ENCODE measurements at regions not wholly inside any gene's neighbourhood (a gene's known extent, or its start where the extent isn't known, plus 50 kb on each side); places are given as distances from the start of the nearest gene placed in this dataset.
A peak's percentile ranks its signal among the peaks of the same experiment; 100 is the strongest.

DNA sequence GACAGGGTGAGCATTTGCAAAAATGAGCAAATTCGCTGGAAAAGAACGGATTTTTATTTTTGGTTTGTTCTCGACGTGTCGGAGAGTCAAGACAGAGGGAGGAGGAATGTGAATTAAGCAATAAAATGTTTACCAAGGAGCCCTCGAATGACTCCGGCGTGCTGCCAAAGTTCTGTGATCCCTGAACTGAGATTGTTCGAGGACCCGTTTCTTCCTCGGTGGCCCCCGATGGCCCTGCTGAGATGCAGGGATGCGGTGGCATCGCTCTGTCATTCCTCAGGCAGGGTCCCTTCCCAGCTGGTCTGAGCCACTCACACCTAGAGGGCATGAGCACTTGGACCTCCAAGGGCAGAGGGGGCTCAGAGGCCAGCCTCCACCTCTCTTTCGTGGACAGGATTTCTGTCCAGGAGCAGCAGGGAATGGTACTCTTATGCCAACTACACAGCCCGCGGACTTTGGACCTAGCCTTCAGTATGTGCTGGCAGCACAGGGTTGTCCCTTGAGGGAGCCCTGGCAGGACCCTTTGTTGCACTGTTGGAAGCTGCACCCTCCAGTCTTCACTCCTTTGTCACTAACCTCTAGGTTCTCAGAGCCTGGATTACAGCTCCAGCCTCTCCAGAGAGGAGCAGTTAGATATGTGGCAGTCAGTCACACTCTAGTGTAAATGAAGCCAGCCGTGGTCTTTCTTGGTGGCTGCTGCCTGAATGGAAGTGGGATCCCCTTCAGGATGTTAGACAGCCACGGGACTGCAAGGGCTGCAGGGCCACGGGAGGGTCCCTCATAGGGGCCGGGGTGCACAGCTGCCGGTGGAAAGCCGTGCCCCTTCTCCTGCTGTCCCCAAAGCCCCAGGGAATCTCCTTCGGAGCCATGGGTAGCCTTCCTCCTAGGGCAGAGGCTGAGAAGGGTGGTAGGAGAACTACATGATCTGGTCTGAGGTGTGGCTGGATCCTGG lies 109.4 kb upstream of the ANO1 start:
- ATAC-seq (peak; percentile 10), DNase-seq (ENCODE audit: low spot score) (no peak), FAIRE-seq (no peak)
- TF ChIP-seq ZNF333 (CRISPR knock-in tag; IDR thresholded peaks at IDR 0.05; ENCODE audit: borderline replicate concordance) (no peak), HNF4G (IDR thresholded peaks at IDR 0.05; ENCODE audit: borderline replicate concordance, low read depth, low read length) (0 out of 2 replicates have a peak, but pooled peaks have one; percentile 19), HNF4G (CRISPR knock-in tag; IDR thresholded peaks at IDR 0.05; ENCODE audit: borderline replicate concordance, low read depth) (no peak), HNRNPL (IDR thresholded peaks at IDR 0.05; ENCODE audit: low read depth, low read length) (0 out of 2 replicates have a peak, but pooled peaks have one; percentile 25)
- in situ Hi-C loops (cut with HindIII; ENCODE audit: extremely low pct_ligation_motif_present, low pct_unique_long_range_greater_than_20kb), result no loop called here
- 47% methylated on average over 18 of the region's 24 CpGs for WGBS (ENCODE audit: low lambda C conversion rate)
- H3K9me3 ChIP-seq (ENCODE audit: low read length), result no peaks in the 10 kb centered on the region
- no peaks in the 10 kb centered on the region for H3K36me3 ChIP-seq (replicated peaks in 1 of 2; ENCODE audit: control insufficient read depth in 1 of 2, insufficient read depth in 2 of 2, low read length in 2 of 2)
- no TSS peak for BruUV-seq (replicated peaks)
- peaks cover 14 to 67% of the 10 kb centered on the region in 2 experiments; a peak in 4 of 5 replicates for H3K27me3 ChIP-seq (ENCODE audit: control insufficient read depth in 1 of 2, insufficient read depth in 2 of 2, low read length in 2 of 2)
- POLR2A ChIA-PET, result no interaction called here
- H2AFZ ChIP-seq (ENCODE audit: low read length), result no peak overlapping the region
- CTCF ChIA-PET (ENCODE audit: low intra/inter-chr PET ratio, low total read pairs), result no interaction called here
- peaks cover 35% of the 10 kb centered on the region for H3K4me1 ChIP-seq (ENCODE audit: insufficient read depth, low read length)
- H3K4me2 ChIP-seq (ENCODE audit: low read depth, low read length), result no peak overlapping the region
- H3K27ac ChIP-seq (ENCODE audit: extremely low read length, insufficient read depth, low read length), result no peak overlapping the region
- intact Hi-C loops (cut with micrococcal nuclease; ENCODE audit: unreplicated experiment), result no loop called here
- peaks cover 7% of the 10 kb centered on the region; the same call in 1 of the 2 replicates for H4K20me1 ChIP-seq (ENCODE audit: insufficient read depth, low read length)
- no peak overlapping the region for H3K4me3 ChIP-seq (replicated peaks in 1 of 3; ENCODE audit: insufficient read depth in 1 of 3, low read depth in 2 of 3, low read length in 3 of 3)
- H3K9ac ChIP-seq (ENCODE audit: insufficient read depth, low read depth, low read length), result no peak overlapping the region
- H3K79me2 ChIP-seq (ENCODE audit: insufficient read depth, low read length), result no peaks in the 10 kb centered on the region

DNA sequence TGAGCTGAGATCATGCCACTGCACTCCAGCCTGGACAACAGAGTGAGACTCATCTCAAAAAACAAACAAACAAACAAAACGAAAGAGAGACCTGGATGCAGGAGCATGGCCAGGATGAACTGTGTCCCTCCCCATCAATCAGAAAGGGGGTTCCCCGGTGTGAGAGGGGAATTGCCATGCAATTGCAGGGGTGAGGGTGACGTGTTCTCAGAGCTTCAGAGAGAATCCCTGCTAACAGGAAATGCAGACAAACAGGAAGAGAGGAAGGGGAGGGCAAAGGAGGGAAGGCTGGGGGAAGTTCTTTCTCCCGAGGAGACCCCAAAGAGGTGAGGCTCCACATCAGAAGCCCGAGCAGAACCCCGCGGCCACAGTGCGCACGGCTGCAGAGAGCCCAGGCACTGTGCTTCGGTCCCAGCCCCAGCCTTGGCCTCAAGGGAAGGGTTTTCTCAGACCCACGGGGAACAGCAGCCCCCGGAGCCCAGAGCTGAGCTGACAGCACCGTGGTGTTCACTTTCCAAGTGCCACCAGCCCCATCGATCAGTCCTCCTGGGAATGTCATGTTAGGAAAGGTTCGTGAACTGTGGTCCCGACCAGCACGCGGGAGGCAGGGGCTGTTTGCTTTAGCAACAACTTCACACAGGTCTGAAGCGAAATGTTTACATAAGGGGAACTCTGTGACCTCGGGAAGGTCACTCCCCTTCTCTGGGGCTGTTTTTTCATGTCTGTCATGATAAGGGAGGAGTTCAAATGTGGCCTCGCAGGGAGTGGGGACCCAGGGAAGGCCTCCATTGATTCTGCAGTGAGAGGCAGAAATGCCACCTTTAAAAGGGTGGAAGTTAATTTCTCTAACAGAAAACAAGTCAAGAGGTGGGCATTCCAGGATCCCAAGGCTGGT lies 108.0 kb upstream of the ANO1 start:
- Histone ChIP-seq H3K27ac (ENCODE audit: extremely low read length, insufficient read depth, low read length) (peak overlapping the region; percentile 59), H3K27me3 (ENCODE audit: control insufficient read depth in 1 of 2, insufficient read depth in 2 of 2, low read length in 2 of 2) (peaks cover 18 to 72% of the 10 kb centered on the region in 2 experiments; a peak in 4 of 5 replicates), H3K9me3 (ENCODE audit: low read length) (no peaks in the 10 kb centered on the region), H3K79me2 (ENCODE audit: insufficient read depth, low read length) (no peaks in the 10 kb centered on the region), H4K20me1 (ENCODE audit: insufficient read depth, low read length) (peaks cover 7% of the 10 kb centered on the region; the same call in 1 of the 2 replicates), H3K4me3 (replicated peaks in 1 of 3; ENCODE audit: insufficient read depth in 1 of 3, low read depth in 2 of 3, low read length in 3 of 3) (peak overlapping the region in 1 of 3 experiments; percentile 46; a peak in 2 of 6 replicates), H3K9ac (ENCODE audit: insufficient read depth, low read depth, low read length) (no peak overlapping the region), H3K4me2 (ENCODE audit: low read depth, low read length) (peak overlapping the region; percentile 69), H3K4me1 (ENCODE audit: insufficient read depth, low read length) (peaks cover 35% of the 10 kb centered on the region), H3K36me3 (replicated peaks in 1 of 2; ENCODE audit: control insufficient read depth in 1 of 2, insufficient read depth in 2 of 2, low read length in 2 of 2) (no peaks in the 10 kb centered on the region), H2AFZ (ENCODE audit: low read length) (no peak overlapping the region)
- DNase-seq (ENCODE audit: low spot score) (peak; percentile 97), FAIRE-seq (peak; percentile 97), ATAC-seq (peak; percentile 87)
- ChIA-PET POLR2A (no interaction called here), CTCF (ENCODE audit: low intra/inter-chr PET ratio, low total read pairs) (no interaction called here)
- intact Hi-C loops (cut with micrococcal nuclease; ENCODE audit: unreplicated experiment) (loop anchor here (1.0 kb wide), 1 partner anchor 27 kb away; no protein-coding TSS in a partner anchor), in situ Hi-C loops (cut with HindIII; ENCODE audit: extremely low pct_ligation_motif_present, low pct_unique_long_range_greater_than_20kb) (no loop called here)
- no TSS peak for BruUV-seq (replicated peaks)
- WGBS (ENCODE audit: low lambda C conversion rate), result 0% methylated on average over 9 of the region's 21 CpGs
- TF ChIP-seq HOXA3 (CRISPR knock-in tag; IDR thresholded peaks at IDR 0.05) (peak; percentile 92), ZBTB7B (CRISPR knock-in tag; IDR thresholded peaks at IDR 0.05) (peak; percentile 94), CREM (IDR thresholded peaks at IDR 0.05) (peak; percentile 85), CREM (CRISPR knock-in tag; IDR thresholded peaks at IDR 0.05) (no peak), ZNF776 (CRISPR knock-in tag; IDR thresholded peaks at IDR 0.05) (no peak), AGO1 (IDR thresholded peaks at IDR 0.05; ENCODE audit: low read depth, low read length, poor library complexity, severe bottlenecking) (no peak), HNRNPH1 (optimal IDR thresholded peaks at IDR 0.05; ENCODE audit: low read depth, low read length) (no peak)
- TF ChIP-seq, protein P1, sequence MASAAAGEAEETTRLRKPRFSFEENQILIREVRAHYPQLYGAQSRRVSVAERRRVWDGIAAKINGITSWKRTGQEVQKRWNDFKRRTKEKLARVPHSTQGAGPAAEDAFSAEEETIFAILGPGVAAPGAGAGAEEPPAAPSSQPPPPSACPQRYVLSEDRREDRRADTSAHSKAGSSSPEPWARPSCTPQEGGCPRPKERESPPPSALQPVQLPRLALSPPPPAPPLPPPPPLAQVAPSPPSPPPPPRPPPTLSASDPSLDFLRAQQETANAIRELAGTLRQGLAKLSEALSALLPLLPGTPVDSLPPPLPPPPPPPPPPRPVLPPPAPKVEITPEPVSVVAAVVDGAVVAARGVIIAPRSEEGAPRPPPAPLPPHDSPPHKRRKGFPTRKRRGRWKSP (CRISPR knock-in tag; IDR thresholded peaks at IDR 0.05), result peak; percentile 88; the same call in 1 of the 2 replicates
- TF ChIP-seq, protein P2, sequence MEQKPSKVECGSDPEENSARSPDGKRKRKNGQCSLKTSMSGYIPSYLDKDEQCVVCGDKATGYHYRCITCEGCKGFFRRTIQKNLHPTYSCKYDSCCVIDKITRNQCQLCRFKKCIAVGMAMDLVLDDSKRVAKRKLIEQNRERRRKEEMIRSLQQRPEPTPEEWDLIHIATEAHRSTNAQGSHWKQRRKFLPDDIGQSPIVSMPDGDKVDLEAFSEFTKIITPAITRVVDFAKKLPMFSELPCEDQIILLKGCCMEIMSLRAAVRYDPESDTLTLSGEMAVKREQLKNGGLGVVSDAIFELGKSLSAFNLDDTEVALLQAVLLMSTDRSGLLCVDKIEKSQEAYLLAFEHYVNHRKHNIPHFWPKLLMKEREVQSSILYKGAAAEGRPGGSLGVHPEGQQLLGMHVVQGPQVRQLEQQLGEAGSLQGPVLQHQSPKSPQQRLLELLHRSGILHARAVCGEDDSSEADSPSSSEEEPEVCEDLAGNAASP (CRISPR knock-in tag; IDR thresholded peaks at IDR 0.05; ENCODE audit: borderline replicate concordance), result peak; percentile 97

Data from HepG2 (cell line).